WTC11 (cell line): ENCODE measurements at regions not wholly inside any gene's neighbourhood (a gene's known extent, or its start where the extent isn't known, plus 50 kb on each side); places are given as distances from the start of the nearest gene placed in this dataset.

Experiments
- AFF4 ChIP-seq: sonication (generic); formaldehyde crosslinking; IDR thresholded peaks from 2 replicates; pipeline ENCODE4 v1.8.1; 2023; ENCODE audit warnings: mild to moderate bottlenecking, missing genetic modification reagents, borderline replicate concordance
- CBFB ChIP-seq: sonication (generic); formaldehyde crosslinking; IDR thresholded peaks from 2 replicates; pipeline ENCODE4 v1.8.1; 2022; ENCODE audit warnings: mild to moderate bottlenecking, low read depth, missing genetic modification reagents
- CTCF ChIP-seq: fragments of 200-600 bp; IDR thresholded peaks from 2 replicates; pipeline ENCODE4 v1.8.0; 2022; ENCODE audit warnings: antibody characterized with exemption
- ELF4 ChIP-seq: sonication (generic); formaldehyde crosslinking; IDR thresholded peaks from 2 replicates; pipeline ENCODE4 v1.8.1; 2022; ENCODE audit warnings: low read depth, mild to moderate bottlenecking, moderate library complexity, missing genetic modification reagents
- FOXP1 ChIP-seq: sonication (generic); formaldehyde crosslinking; IDR thresholded peaks from 2 replicates; pipeline ENCODE4 v1.8.0; 2022; ENCODE audit warnings: missing genetic modification reagents, mild to moderate bottlenecking, moderate library complexity, borderline replicate concordance
- MAX ChIP-seq: sonication (generic); formaldehyde crosslinking; IDR thresholded peaks from 2 replicates; pipeline ENCODE4 v1.8.0; 2022; ENCODE audit warnings: mild to moderate bottlenecking, missing genetic modification reagents
- NR1H2 ChIP-seq: sonication (generic); formaldehyde crosslinking; IDR thresholded peaks from 2 replicates; pipeline ENCODE4 v1.9.0; 2021; ENCODE audit warnings: mild to moderate bottlenecking, moderate library complexity, missing genetic modification reagents
- NR2C2 ChIP-seq: sonication (generic); formaldehyde crosslinking; IDR thresholded peaks from 2 replicates; pipeline ENCODE4 v1.8.0; 2022; ENCODE audit warnings: mild to moderate bottlenecking, missing genetic modification reagents
- ZNF263 ChIP-seq: sonication (generic); formaldehyde crosslinking; IDR thresholded peaks from 2 replicates; pipeline ENCODE4 v1.8.1; 2022; ENCODE audit warnings: low read depth, mild to moderate bottlenecking, moderate library complexity, missing genetic modification reagents
- TF ChIP-seq, protein P1 (sequence below): sonication (generic); formaldehyde crosslinking; IDR thresholded peaks from 2 replicates; pipeline ENCODE4 v1.8.0; 2023; ENCODE audit warnings: missing genetic modification reagents

- TF ChIP-seq ELF4 (CRISPR knock-in tag), result no peak
- no peak for TF ChIP-seq CTCF
- no peak for TF ChIP-seq NR1H2 (CRISPR knock-in tag)
- no peak for TF ChIP-seq AFF4 (CRISPR knock-in tag)
- TF ChIP-seq, protein P1, sequence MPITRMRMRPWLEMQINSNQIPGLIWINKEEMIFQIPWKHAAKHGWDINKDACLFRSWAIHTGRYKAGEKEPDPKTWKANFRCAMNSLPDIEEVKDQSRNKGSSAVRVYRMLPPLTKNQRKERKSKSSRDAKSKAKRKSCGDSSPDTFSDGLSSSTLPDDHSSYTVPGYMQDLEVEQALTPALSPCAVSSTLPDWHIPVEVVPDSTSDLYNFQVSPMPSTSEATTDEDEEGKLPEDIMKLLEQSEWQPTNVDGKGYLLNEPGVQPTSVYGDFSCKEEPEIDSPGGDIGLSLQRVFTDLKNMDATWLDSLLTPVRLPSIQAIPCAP, result no peak
- TF ChIP-seq NR2C2, result no peak
- TF ChIP-seq MAX, result no peak
- no peak for TF ChIP-seq ZNF263 (CRISPR knock-in tag)
- TF ChIP-seq FOXP1 (CRISPR knock-in tag), result no peak
- no peak for TF ChIP-seq CBFB (CRISPR knock-in tag)
Measured at GRCh38 chr12:116478243-116478773, 80.9 kb upstream of the MAP1LC3B2 start.
